PFSK-1 (cell line): ENCODE measurements at regions not wholly inside any gene's neighbourhood (a gene's known extent, or its start where the extent isn't known, plus 50 kb on each side); places are given as distances from the start of the nearest gene placed in this dataset.

Experiments used
- REST ChIP-seq, 2 experiments: IDR thresholded peaks; 2 replicates each; pipeline versions ENCODE4 v1.6.1 to v1.8.0; 2011 to 2012; ENCODE audit warnings: low read depth in 2 of 2, low read length in 2 of 2, control low read depth in 1 of 2, inconsistent platforms in 1 of 2, mild to moderate bottlenecking in 1 of 2, moderate library complexity in 1 of 2; ENCODE audit not compliant: insufficient read depth in 1 of 2
- SIN3A ChIP-seq: IDR thresholded peaks from 2 replicates; pipeline ENCODE4 v1.6.1; 2012; ENCODE audit warnings: mild to moderate bottlenecking, low read length, moderate library complexity, borderline replicate concordance; ENCODE audit not compliant: insufficient read depth
- TAF1 ChIP-seq: IDR thresholded peaks from 2 replicates; pipeline ENCODE4 v1.6.1; 2012; ENCODE audit warnings: low read length, control low read depth, borderline replicate concordance; ENCODE audit not compliant: insufficient read depth

GRCh38 chr18:30142870-30143269, 899.7 kb downstream of the DSC3 start:
- TF ChIP-seq REST (IDR thresholded peaks at IDR 0.05; ENCODE audit: insufficient read depth in 1 of 2, low read depth in 2 of 2, low read length in 2 of 2) = no peak
- TF ChIP-seq SIN3A = no peak
- no peak for TF ChIP-seq TAF1
